NCI-H2227 (cell line): ENCODE measurements at regions not wholly inside any gene's neighbourhood (a gene's known extent, or its start where the extent isn't known, plus 50 kb on each side); places are given as distances from the start of the nearest gene placed in this dataset.

Experiments used
- DNase-seq: peaks from one replicate; lab custom pipeline; 2025; ENCODE audit not compliant: unreplicated experiment; lab: John Stamatoyannopoulos, UW

GRCh38 chr18:39406941-39407340, 1841.3 kb upstream of the CELF4 start:
- DNase-seq = no peak

- DNase-seq = no peak
Measured at GRCh38 chr18:39403121-39403520, 1837.5 kb upstream of the CELF4 start.

GRCh38 chr18:39399662-39400061, 1834.1 kb upstream of the CELF4 start:
- no peak for DNase-seq

- DNase-seq = no peak
Measured at GRCh38 chr18:39396168-39396567, 1830.6 kb upstream of the CELF4 start.

GRCh38 chr18:39389800-39390379, 1824.3 kb upstream of the CELF4 start:
- no peak for DNase-seq

GRCh38 chr18:39380866-39381265, 1815.3 kb upstream of the CELF4 start:
- DNase-seq = peak; percentile 60

GRCh38 chr18:39380186-39380725, 1814.7 kb upstream of the CELF4 start:
- DNase-seq = peak; percentile 20

GRCh38 chr18:39375066-39375465, 1809.5 kb upstream of the CELF4 start:
- DNase-seq = no peak

- peak; percentile 27 for DNase-seq
Measured at GRCh38 chr18:39371996-39372395, 1806.4 kb upstream of the CELF4 start.

GRCh38 chr18:39366656-39367055, 1801.1 kb upstream of the CELF4 start:
- DNase-seq = no peak

- no peak for DNase-seq
Measured at GRCh38 chr18:39365836-39366485, 1800.4 kb upstream of the CELF4 start.

GRCh38 chr18:39360072-39360471, 1794.5 kb upstream of the CELF4 start:
- DNase-seq = no peak

- no peak for DNase-seq
Measured at GRCh38 chr18:39359636-39360035, 1794.0 kb upstream of the CELF4 start.

GRCh38 chr18:39350945-39351344, 1785.3 kb upstream of the CELF4 start:
- DNase-seq = no peak

- no peak for DNase-seq
Measured at GRCh38 chr18:39349801-39350200, 1784.2 kb upstream of the CELF4 start.

GRCh38 chr18:39348757-39349156, 1783.2 kb upstream of the CELF4 start:
- no peak for DNase-seq

GRCh38 chr18:39347701-39348100, 1782.1 kb upstream of the CELF4 start:
- DNase-seq = peak; percentile 44

- DNase-seq = no peak
Measured at GRCh38 chr18:39346916-39347315, 1781.3 kb upstream of the CELF4 start.

- no peak for DNase-seq
Measured at GRCh38 chr18:39345321-39345720, 1779.7 kb upstream of the CELF4 start.

- no peak for DNase-seq
Measured at GRCh38 chr18:39344487-39344886, 1778.9 kb upstream of the CELF4 start.

GRCh38 chr18:39341129-39341528, 1775.5 kb upstream of the CELF4 start:
- DNase-seq = peak; percentile 70

GRCh38 chr18:39340418-39340817, 1774.8 kb upstream of the CELF4 start:
- no peak for DNase-seq
